VCaP (cell line): ENCODE measurements at regions not wholly inside any gene's neighbourhood (a gene's known extent, or its start where the extent isn't known, plus 50 kb on each side); places are given as distances from the start of the nearest gene placed in this dataset.

Experiments
- H3K27ac ChIP-seq: fragments of 450-650 bp; 2 replicates; pipeline ENCODE4 v1.5.1; 2017
- TF ChIP-seq, protein P1 (sequence below): fragments of 450-650 bp; conservative IDR thresholded peaks from 2 replicates; pipeline ENCODE4 v1.5.1; 2017; ENCODE audit warnings: mild to moderate bottlenecking, moderate library complexity

DNA sequence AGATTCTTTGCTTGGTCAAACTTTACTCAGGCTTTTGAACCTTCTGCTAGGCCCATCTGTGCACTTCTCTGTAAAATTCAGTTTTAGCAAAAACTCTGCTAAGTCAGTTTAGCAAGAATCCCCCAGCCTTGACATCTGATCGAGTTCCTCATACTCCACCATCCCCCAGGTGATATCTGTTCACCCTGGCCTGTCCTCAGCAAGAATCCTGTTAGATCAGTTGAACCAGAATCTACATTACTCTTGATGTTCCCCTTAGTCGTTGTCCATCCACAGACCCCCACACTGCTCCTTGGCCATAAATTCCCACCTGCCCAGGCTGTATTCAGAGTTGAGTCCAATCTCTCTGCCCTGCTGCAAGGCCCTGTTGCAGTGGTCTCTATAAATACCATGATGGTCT is 162.6 kb downstream of the ZNF674 start:
- TF ChIP-seq, protein P1, sequence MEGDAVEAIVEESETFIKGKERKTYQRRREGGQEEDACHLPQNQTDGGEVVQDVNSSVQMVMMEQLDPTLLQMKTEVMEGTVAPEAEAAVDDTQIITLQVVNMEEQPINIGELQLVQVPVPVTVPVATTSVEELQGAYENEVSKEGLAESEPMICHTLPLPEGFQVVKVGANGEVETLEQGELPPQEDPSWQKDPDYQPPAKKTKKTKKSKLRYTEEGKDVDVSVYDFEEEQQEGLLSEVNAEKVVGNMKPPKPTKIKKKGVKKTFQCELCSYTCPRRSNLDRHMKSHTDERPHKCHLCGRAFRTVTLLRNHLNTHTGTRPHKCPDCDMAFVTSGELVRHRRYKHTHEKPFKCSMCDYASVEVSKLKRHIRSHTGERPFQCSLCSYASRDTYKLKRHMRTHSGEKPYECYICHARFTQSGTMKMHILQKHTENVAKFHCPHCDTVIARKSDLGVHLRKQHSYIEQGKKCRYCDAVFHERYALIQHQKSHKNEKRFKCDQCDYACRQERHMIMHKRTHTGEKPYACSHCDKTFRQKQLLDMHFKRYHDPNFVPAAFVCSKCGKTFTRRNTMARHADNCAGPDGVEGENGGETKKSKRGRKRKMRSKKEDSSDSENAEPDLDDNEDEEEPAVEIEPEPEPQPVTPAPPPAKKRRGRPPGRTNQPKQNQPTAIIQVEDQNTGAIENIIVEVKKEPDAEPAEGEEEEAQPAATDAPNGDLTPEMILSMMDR = no peak
- H3K27ac ChIP-seq = no peak overlapping the region

DNA sequence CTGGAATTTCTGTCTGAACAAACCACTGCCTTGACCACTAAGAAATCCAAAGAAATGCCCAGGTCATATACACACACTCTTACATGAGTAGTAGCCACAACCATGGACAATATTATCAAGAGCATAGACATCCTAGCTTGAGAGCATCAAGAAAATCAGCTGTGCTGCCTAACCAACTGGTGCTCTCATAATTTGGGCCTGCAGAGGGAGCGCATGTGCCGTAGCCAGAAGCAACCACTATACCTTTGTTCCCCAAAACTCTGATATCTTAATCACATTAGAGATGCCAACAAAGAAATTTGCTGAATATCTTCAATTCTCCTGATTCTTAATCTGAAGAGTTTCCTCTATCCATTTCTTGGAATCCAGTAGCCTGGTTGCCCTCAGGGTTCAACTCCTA is 163.6 kb downstream of the ZNF674 start:
- H3K27ac ChIP-seq = no peak overlapping the region
- TF ChIP-seq, protein P1 = peak; percentile 51; the same call in 1 of the 2 replicates

DNA sequence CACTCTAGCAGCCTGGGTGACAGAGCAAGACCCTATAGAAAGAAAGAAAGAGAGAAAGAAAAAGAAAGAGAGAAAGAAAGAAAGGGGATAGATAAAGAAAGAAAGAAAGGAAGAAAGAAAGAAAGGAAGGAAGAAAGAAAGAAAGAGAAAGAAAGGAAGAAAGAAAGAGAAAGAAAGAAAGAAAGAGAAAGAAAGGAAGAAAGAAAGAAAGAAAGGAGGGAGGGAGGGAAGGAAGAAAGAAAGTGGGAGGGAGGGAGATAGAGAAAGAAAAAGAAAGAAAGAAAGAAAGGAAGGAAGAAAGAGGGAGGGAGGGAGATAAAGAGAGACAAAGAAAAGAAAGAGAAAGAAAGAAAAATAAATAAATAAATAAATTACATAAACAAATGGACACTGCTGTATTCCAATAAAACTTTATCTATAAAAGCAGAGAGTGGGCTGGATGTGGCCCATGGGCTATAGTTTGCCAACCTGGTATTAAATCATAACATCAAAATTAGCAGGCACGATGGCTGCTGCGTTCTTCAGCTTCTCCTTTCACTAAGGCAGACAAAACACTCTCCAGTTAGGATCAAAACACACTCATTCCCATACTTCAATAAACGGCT is 165.0 kb downstream of the ZNF674 start:
- H3K27ac ChIP-seq = no peak overlapping the region
- TF ChIP-seq, protein P1 = no peak

DNA sequence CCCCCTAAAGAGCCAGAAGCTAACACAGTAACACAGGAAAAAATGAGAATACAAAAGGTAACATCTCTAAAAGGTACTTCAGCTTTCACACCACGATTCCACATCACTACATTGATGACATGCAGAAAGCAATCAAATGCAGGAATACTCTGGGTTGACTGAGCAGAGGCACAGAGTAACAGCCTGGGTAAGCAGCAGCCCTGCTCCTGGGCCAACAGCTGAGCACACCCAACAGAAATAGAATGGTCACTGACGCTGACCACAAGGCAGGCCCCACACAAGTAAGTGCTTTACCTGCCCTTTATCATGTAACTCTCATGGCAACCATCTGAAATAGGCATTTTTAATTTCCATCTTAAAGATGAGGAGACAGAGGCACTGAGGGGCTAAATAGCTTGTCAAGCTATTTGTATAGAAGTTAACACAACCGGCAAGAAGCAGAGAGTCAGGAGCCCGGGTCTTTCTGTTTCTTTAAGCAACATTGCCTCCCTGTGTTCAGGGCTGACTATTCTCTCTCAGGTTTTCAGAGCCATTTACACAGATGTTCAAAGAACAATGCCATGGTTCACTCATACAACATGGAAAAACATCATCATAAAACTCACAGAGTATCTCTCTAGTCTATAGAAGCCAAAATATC is 168.9 kb downstream of the ZNF674 start:
- H3K27ac ChIP-seq = no peak overlapping the region
- TF ChIP-seq, protein P1 = peak; percentile 60

DNA sequence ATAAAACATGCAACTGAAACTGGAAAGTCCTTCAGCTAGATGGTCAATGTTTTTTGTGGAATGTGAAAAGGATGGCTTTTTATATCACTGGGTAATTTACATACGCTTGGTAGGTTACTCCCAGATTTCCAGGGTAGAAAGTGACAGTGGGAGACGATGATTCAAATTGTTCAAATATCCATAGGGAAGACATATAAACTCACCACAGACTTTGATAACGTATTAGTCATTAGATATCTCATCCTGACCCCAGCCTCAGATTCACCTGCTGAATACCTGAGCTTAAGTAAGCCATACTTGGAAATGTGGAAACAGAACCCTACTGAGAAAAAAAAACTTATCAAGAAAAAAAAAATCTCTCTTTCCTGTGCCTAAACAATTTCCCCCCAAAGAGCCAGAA is 169.4 kb downstream of the ZNF674 start:
- TF ChIP-seq, protein P1 = no peak
- no peak overlapping the region for H3K27ac ChIP-seq

DNA sequence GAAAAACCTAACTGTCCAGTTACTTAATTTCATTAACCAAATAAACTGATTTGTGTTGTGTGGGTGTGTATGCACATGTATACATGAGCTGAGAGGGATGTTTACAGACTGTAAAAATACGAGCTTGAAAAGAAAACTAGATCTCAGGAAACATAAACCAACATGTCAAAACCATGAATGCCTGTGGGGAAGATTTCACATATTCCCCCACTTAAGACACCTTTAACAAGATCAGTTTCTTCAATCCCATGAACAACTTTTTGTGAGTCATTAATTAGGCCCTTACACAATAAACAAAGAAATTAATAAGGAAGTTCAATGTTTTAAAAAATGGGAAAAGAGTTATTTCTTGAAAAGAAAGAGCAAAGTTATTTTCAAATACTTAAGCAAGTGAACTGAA is 170.8 kb downstream of the ZNF674 start:
- H3K27ac ChIP-seq = no peak overlapping the region
- TF ChIP-seq, protein P1 = no peak

DNA sequence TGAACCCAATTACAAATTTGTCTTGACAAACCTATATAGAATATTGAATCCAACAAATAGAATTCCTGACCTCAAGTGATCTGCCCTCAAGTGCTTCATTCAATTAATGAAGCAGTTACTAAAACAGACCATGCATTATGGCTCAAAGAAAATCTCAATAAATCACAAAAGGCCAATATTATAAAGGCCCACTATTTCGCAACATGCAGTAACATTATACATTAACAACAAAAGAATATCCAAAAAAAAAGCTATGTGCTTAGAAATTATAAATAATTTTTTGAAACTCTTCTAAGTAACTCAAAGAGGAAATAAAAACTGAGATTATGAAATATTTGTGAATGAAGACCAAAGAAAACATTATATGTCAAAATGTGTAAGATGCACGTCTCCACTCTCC is 177.7 kb downstream of the ZNF674 start:
- H3K27ac ChIP-seq = no peak overlapping the region
- TF ChIP-seq, protein P1 = no peak
